ENCODE measurements at regions not wholly inside any gene's neighbourhood (a gene's known extent, or its start where the extent isn't known, plus 50 kb on each side); places are given as distances from the start of the nearest gene placed in this dataset.

GRCh38 chr1:61581251-61581650 lies 143.7 kb downstream of the TM2D1 start:
- DNase-seq (ENCODE audit: low read depth in 1 of 2, low spot score in 1 of 2): no peak
- no peak overlapping the region for H3K4me3 ChIP-seq
- no peaks in the 10 kb centered on the region for H3K36me3 ChIP-seq
- no peaks in the 10 kb centered on the region for H3K4me1 ChIP-seq (ENCODE audit: low read depth)
- no peaks in the 10 kb centered on the region for H3K27me3 ChIP-seq
- no peak for TF ChIP-seq CTCF (IDR thresholded peaks at IDR 0.05; ENCODE audit: low read depth, low read length)
- H3K9me3 ChIP-seq (ENCODE audit: low read depth): no peaks in the 10 kb centered on the region
- H3K27ac ChIP-seq: no peak overlapping the region

- no peaks in the 10 kb centered on the region for H3K9me3 ChIP-seq (ENCODE audit: low read depth)
- H3K4me1 ChIP-seq (ENCODE audit: low read depth): no peaks in the 10 kb centered on the region
- DNase-seq (ENCODE audit: low read depth in 1 of 2, low spot score in 1 of 2): no peak
- no peak overlapping the region for H3K27ac ChIP-seq
- H3K27me3 ChIP-seq: no peaks in the 10 kb centered on the region
- H3K4me3 ChIP-seq: no peak overlapping the region
- no peak for TF ChIP-seq CTCF (IDR thresholded peaks at IDR 0.05; ENCODE audit: low read depth, low read length)
- no peaks in the 10 kb centered on the region for H3K36me3 ChIP-seq
Observed at GRCh38 chr1:61580417-61580816, 144.5 kb downstream of the TM2D1 start.

GRCh38 chr1:61579802-61580201 lies 145.1 kb downstream of the TM2D1 start:
- no peak overlapping the region for H3K27ac ChIP-seq
- no peaks in the 10 kb centered on the region for H3K4me1 ChIP-seq (ENCODE audit: low read depth)
- no peaks in the 10 kb centered on the region for H3K36me3 ChIP-seq
- no peak overlapping the region for H3K4me3 ChIP-seq
- no peaks in the 10 kb centered on the region for H3K27me3 ChIP-seq
- TF ChIP-seq CTCF (IDR thresholded peaks at IDR 0.05; ENCODE audit: low read depth, low read length): no peak
- H3K9me3 ChIP-seq (ENCODE audit: low read depth): no peaks in the 10 kb centered on the region
- peak in 1 of 2 donors; percentile 28 for DNase-seq (ENCODE audit: low read depth in 1 of 2, low spot score in 1 of 2)

- Histone ChIP-seq H3K27ac (no peak overlapping the region), H3K9me3 (ENCODE audit: low read depth) (no peaks in the 10 kb centered on the region), H3K27me3 (no peaks in the 10 kb centered on the region), H3K4me3 (no peak overlapping the region), H3K36me3 (no peaks in the 10 kb centered on the region), H3K4me1 (ENCODE audit: low read depth) (no peaks in the 10 kb centered on the region)
- DNase-seq (ENCODE audit: low read depth in 1 of 2, low spot score in 1 of 2): no peak
- no peak for TF ChIP-seq CTCF (IDR thresholded peaks at IDR 0.05; ENCODE audit: low read depth, low read length)
Observed at GRCh38 chr1:61572046-61572445, 152.9 kb downstream of the TM2D1 start.

GRCh38 chr1:61570191-61570590 lies 154.8 kb downstream of the TM2D1 start:
- Histone ChIP-seq H3K27me3 (no peaks in the 10 kb centered on the region), H3K4me1 (ENCODE audit: low read depth) (no peaks in the 10 kb centered on the region), H3K27ac (no peak overlapping the region), H3K9me3 (ENCODE audit: low read depth) (no peaks in the 10 kb centered on the region), H3K4me3 (no peak overlapping the region), H3K36me3 (no peaks in the 10 kb centered on the region)
- DNase-seq (ENCODE audit: low read depth in 1 of 2, low spot score in 1 of 2): no peak
- TF ChIP-seq CTCF (IDR thresholded peaks at IDR 0.05; ENCODE audit: low read depth, low read length): no peak

- H3K27me3 ChIP-seq: no peaks in the 10 kb centered on the region
- no peaks in the 10 kb centered on the region for H3K4me1 ChIP-seq (ENCODE audit: low read depth)
- H3K27ac ChIP-seq: no peak overlapping the region
- H3K36me3 ChIP-seq: no peaks in the 10 kb centered on the region
- no peak overlapping the region for H3K4me3 ChIP-seq
- TF ChIP-seq CTCF (IDR thresholded peaks at IDR 0.05; ENCODE audit: low read depth, low read length): no peak
- H3K9me3 ChIP-seq (ENCODE audit: low read depth): no peaks in the 10 kb centered on the region
- no peak for DNase-seq (ENCODE audit: low read depth in 1 of 2, low spot score in 1 of 2)
Observed at GRCh38 chr1:61569303-61569621, 155.7 kb downstream of the TM2D1 start.

Measured in cardiac muscle cell (in vitro differentiated cells and primary cell).